Muscle of leg (tissue), 3 donors: ENCODE measurements at regions not wholly inside any gene's neighbourhood (a gene's known extent, or its start where the extent isn't known, plus 50 kb on each side); places are given as distances from the start of the nearest gene placed in this dataset.

Experiments
- DNase-seq: peaks from one replicate; pipeline ENCODE4 v3.0.0; 2013
- H3K27ac ChIP-seq: one replicate; pipeline ENCODE4 v1.5.1; 2013; ENCODE audit warnings: mild to moderate bottlenecking, low read length, control low read depth
- H3K27me3 ChIP-seq: one replicate; pipeline ENCODE4 v1.6.1; 2013; ENCODE audit warnings: low read length; ENCODE audit not compliant: control insufficient read depth, insufficient read depth
- H3K36me3 ChIP-seq: one replicate; pipeline ENCODE4 v1.6.1; 2013; ENCODE audit warnings: low read length; ENCODE audit not compliant: control insufficient read depth, insufficient read depth
- H3K4me1 ChIP-seq: one replicate; pipeline ENCODE4 v1.6.1; 2013; ENCODE audit warnings: low read length; ENCODE audit not compliant: control insufficient read depth, insufficient read depth
- H3K4me3 ChIP-seq: one replicate; pipeline ENCODE4 v1.5.1; 2013; ENCODE audit warnings: low read length, control low read depth
- H3K9me3 ChIP-seq: replicated peaks from 2 replicates; pipeline ENCODE4 v1.6.1; 2013; ENCODE audit warnings: low read depth, low read length; ENCODE audit not compliant: control insufficient read depth
- WGBS: methylation state at CpG from one replicate; pipeline ENCODE4 v1.1.5; 2013; ENCODE audit warnings: missing lambda C conversion rate; ENCODE audit not compliant: insufficient coverage; 5-methylcytosine and 5-hydroxymethylcytosine counted together

GRCh38 chr20:48458003-48458377, 369.8 kb downstream of the PREX1 start:
- H3K36me3 ChIP-seq: no peaks in the 10 kb centered on the region
- 82% methylated on average over 8 of the region's 8 CpGs for WGBS
- DNase-seq: no peak
- no peaks in the 10 kb centered on the region for H3K9me3 ChIP-seq
- H3K4me3 ChIP-seq: no peak overlapping the region
- peaks cover 24% of the 10 kb centered on the region for H3K4me1 ChIP-seq
- H3K27ac ChIP-seq: no peak overlapping the region
- peaks cover 68% of the 10 kb centered on the region for H3K27me3 ChIP-seq

DNA sequence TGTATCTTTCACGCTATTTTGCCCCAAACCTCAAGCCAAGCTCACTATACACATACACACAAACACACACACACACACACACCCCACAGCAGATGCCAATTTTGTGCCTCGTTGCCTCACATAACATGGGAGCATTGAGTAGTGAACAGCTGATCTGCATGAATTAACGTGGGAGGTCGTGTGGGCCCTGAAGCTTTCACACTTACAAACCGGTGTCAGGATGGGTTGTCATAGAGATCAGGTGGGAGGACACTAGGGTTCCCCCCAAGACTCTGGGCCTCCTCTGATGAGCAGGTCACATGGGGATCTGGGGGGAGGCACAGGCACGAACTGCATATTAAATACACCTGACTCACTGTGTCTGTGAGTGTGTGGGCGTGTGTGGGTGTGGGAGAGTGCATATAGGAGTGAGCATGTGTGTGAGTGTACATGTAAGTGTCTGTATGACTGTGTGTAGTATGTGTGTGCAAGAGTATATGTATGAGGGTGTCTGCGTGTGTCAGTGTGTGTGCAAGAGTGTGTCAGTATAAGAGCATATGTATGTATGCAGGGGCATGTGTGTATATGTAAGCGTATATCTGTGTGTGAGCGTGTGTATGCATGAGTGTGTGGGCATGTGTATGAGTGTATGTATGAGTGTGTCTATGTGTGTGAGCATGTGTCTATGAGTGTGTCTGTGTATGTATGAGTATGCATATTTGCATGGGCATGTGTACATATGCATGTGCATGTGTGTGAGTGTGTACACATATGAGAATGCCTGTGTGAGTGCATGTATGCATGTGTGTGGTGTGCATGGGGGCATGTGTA, 370.4 kb downstream of the PREX1 start:
- Histone ChIP-seq H3K27me3 (peaks cover 65% of the 10 kb centered on the region), H3K36me3 (no peaks in the 10 kb centered on the region), H3K4me3 (no peak overlapping the region), H3K4me1 (peaks cover 19% of the 10 kb centered on the region), H3K27ac (no peak overlapping the region), H3K9me3 (no peaks in the 10 kb centered on the region)
- DNase-seq: no peak
- WGBS: 94% methylated on average over 4 of the region's 10 CpGs

DNA sequence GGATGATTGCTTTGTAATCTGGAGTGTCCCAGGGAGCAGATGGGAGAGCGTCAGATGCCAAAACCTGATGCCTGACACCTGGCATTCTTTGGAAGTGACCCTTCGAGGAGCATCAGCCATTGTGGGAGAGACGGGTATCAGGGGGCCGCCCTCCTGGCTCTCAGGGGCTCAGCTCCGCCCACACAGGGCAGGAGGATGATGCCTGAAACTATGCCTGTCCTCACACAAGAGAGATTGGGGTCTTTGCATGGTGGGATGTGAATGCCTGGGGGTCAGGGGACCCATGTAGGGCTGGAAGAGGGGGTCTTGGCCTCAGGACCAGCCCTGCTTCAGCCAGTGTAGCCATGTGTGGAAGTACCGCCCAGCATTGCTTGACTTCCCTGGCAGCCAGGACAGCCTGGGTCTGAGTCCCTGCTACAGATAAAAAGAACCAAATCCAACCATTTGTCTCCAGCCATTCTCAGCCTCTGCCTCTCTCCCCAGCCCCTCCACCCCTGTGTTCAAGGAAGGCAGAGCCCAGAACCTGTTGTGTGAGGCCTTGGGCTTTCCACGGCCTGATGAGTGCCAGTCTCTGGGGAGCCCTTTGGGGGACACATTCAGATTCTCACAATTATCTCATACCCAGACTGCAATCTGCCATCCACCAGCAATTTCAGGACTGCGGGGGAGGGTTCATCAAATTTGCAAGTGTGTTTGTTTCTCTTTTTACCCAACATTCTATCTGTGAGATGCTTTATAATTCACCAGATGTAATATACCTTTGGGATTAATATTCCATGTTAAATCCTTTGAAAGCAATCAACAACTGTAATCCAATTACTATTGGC, 371.2 kb downstream of the PREX1 start:
- peaks cover 18% of the 10 kb centered on the region for H3K4me1 ChIP-seq
- no peak for DNase-seq
- 38% methylated on average over 6 of the region's 8 CpGs for WGBS
- peaks cover 67% of the 10 kb centered on the region for H3K27me3 ChIP-seq
- H3K27ac ChIP-seq: no peak overlapping the region
- H3K9me3 ChIP-seq: no peaks in the 10 kb centered on the region
- H3K36me3 ChIP-seq: no peaks in the 10 kb centered on the region
- H3K4me3 ChIP-seq: no peak overlapping the region

GRCh38 chr20:48455651-48456365, 372.0 kb downstream of the PREX1 start:
- peaks cover 65% of the 10 kb centered on the region for H3K27me3 ChIP-seq
- H3K4me1 ChIP-seq: peaks cover 18% of the 10 kb centered on the region
- 60% methylated on average over 13 of the region's 16 CpGs for whole genome bisulfite sequencing
- H3K4me3 ChIP-seq: no peak overlapping the region
- no peaks in the 10 kb centered on the region for H3K36me3 ChIP-seq
- H3K27ac ChIP-seq: no peak overlapping the region
- H3K9me3 ChIP-seq: no peaks in the 10 kb centered on the region
- DNase-seq: peak; percentile 23

- Histone ChIP-seq H3K27ac (no peak overlapping the region), H3K4me1 (peaks cover 18% of the 10 kb centered on the region), H3K27me3 (peaks cover 60% of the 10 kb centered on the region), H3K9me3 (no peaks in the 10 kb centered on the region), H3K36me3 (no peaks in the 10 kb centered on the region), H3K4me3 (no peak overlapping the region)
- DNase-seq: no peak
- 74% methylated on average over 10 of the region's 14 CpGs for WGBS
These were observed 372.9 kb downstream of the PREX1 start for GRCh38 chr20:48454671-48455490.

GRCh38 chr20:48453477-48454093, 374.2 kb downstream of the PREX1 start:
- no peak for DNase-seq
- no peaks in the 10 kb centered on the region for H3K36me3 ChIP-seq
- H3K4me1 ChIP-seq: peaks cover 18% of the 10 kb centered on the region
- H3K4me3 ChIP-seq: no peak overlapping the region
- peaks cover 55% of the 10 kb centered on the region for H3K27me3 ChIP-seq
- H3K27ac ChIP-seq: no peak overlapping the region
- 93% methylated on average over 10 of the region's 15 CpGs for WGBS
- no peaks in the 10 kb centered on the region for H3K9me3 ChIP-seq

- Histone ChIP-seq H3K27ac (no peak overlapping the region), H3K27me3 (peaks cover 60% of the 10 kb centered on the region), H3K9me3 (no peaks in the 10 kb centered on the region), H3K36me3 (no peaks in the 10 kb centered on the region), H3K4me3 (no peak overlapping the region), H3K4me1 (peaks cover 13% of the 10 kb centered on the region)
- DNase-seq: no peak
- WGBS: 93% methylated on average over 4 of the region's 6 CpGs
These were observed 376.4 kb downstream of the PREX1 start for GRCh38 chr20:48451401-48451800.

DNA sequence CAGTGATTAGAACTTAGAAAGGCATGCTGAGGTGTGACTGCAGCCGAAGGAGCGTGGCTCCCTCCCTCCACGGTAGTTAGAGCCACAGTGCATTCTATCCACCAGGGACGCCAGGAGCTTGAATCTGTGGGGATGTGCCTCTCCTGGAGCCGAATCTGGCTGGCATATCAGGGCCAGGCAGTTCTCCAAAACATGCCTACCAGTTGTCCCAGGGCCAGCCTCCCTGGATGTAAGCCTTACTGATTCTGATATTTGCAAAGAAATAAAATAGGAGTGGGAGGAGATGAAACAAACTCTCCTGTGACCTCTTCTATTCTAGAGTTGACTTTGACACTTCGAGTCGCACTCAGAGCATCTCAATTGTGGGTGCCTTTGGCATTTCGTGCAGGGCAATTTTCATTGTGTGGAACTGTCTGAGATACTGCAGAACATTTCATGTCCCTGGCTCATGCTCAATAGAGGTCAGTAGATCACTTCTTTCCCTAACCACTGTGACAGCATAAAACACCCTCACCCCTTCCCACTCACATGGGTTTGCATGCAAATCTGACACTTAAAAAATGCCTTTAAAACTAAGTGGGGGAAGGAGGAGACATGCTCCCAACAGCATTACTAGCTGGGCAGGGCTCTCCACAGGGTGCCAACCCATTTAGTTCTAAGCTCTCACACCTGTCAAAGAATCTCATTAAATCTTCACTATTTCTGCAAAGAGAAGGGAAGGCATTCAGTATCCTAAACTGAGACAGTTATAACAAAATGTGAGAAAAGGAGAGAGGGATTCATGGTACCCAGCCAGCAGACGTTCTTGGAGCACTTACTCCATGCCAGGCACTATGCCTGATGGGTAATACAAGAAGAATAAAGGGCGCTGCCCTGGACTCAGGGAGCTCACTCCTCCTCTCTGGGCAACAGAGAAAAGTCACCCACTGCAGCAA, 378.9 kb downstream of the PREX1 start:
- no peaks in the 10 kb centered on the region for H3K4me1 ChIP-seq
- H3K27ac ChIP-seq: no peak overlapping the region
- peaks cover 6% of the 10 kb centered on the region for H3K9me3 ChIP-seq
- no peak for DNase-seq
- peaks cover 48% of the 10 kb centered on the region for H3K27me3 ChIP-seq
- WGBS: 58% methylated on average over 5 of the region's 10 CpGs
- no peaks in the 10 kb centered on the region for H3K36me3 ChIP-seq
- no peak overlapping the region for H3K4me3 ChIP-seq
